ENCODE measurements at regions not wholly inside any gene's neighbourhood (a gene's known extent, or its start where the extent isn't known, plus 50 kb on each side); places are given as distances from the start of the nearest gene placed in this dataset.

- Histone ChIP-seq H2AFZ (ENCODE audit: low read depth) (no peak overlapping the region), H3K27me3 (ENCODE audit: insufficient read depth, low read depth) (no peaks in the 10 kb centered on the region), H3K4me3 (IDR thresholded peaks at IDR 0.05; ENCODE audit: insufficient read depth, low read depth, low read length) (no peak overlapping the region), H3K4me1 (ENCODE audit: low read depth, poor library complexity, severe bottlenecking) (no peaks in the 10 kb centered on the region), H4K20me1 (ENCODE audit: insufficient read depth) (no peaks in the 10 kb centered on the region), H3K9ac (no peak overlapping the region), H3K27ac (no peak overlapping the region), H3K36me3 (ENCODE audit: insufficient read depth) (no peaks in the 10 kb centered on the region), H3K79me2 (ENCODE audit: insufficient read depth, low read depth) (no peaks in the 10 kb centered on the region), H3K4me2 (no peak overlapping the region)
- no peak for TF ChIP-seq CTCF (conservative IDR thresholded peaks at IDR 0.05; ENCODE audit: low read depth, low read length)
These were observed 179.6 kb upstream of the PITX1 start for GRCh38 chr5:135213466-135214239.

- TF ChIP-seq CTCF (conservative IDR thresholded peaks at IDR 0.05; ENCODE audit: low read depth, low read length): no peak
- Histone ChIP-seq H3K27ac (no peak overlapping the region), H3K79me2 (ENCODE audit: insufficient read depth, low read depth) (no peaks in the 10 kb centered on the region), H3K4me1 (ENCODE audit: low read depth, poor library complexity, severe bottlenecking) (no peaks in the 10 kb centered on the region), H3K36me3 (ENCODE audit: insufficient read depth) (no peaks in the 10 kb centered on the region), H3K4me3 (IDR thresholded peaks at IDR 0.05; ENCODE audit: insufficient read depth, low read depth, low read length) (no peak overlapping the region), H3K9ac (no peak overlapping the region), H4K20me1 (ENCODE audit: insufficient read depth) (no peaks in the 10 kb centered on the region), H2AFZ (ENCODE audit: low read depth) (no peak overlapping the region), H3K4me2 (no peak overlapping the region), H3K27me3 (ENCODE audit: insufficient read depth, low read depth) (no peaks in the 10 kb centered on the region)
These were observed 179.0 kb upstream of the PITX1 start for GRCh38 chr5:135213027-135213386.

GRCh38 chr5:135212361-135213026, 178.5 kb upstream of the PITX1 start:
- TF ChIP-seq CTCF (conservative IDR thresholded peaks at IDR 0.05; ENCODE audit: low read depth, low read length): no peak
- H4K20me1 ChIP-seq (ENCODE audit: insufficient read depth): no peaks in the 10 kb centered on the region
- no peaks in the 10 kb centered on the region for H3K79me2 ChIP-seq (ENCODE audit: insufficient read depth, low read depth)
- no peak overlapping the region for H3K4me2 ChIP-seq
- H3K4me3 ChIP-seq (IDR thresholded peaks at IDR 0.05; ENCODE audit: insufficient read depth, low read depth, low read length): no peak overlapping the region
- H3K36me3 ChIP-seq (ENCODE audit: insufficient read depth): no peaks in the 10 kb centered on the region
- H3K9ac ChIP-seq: no peak overlapping the region
- H3K4me1 ChIP-seq (ENCODE audit: low read depth, poor library complexity, severe bottlenecking): no peaks in the 10 kb centered on the region
- H2AFZ ChIP-seq (ENCODE audit: low read depth): no peak overlapping the region
- no peak overlapping the region for H3K27ac ChIP-seq
- no peaks in the 10 kb centered on the region for H3K27me3 ChIP-seq (ENCODE audit: insufficient read depth, low read depth)

- H3K36me3 ChIP-seq (ENCODE audit: insufficient read depth): no peaks in the 10 kb centered on the region
- no peak overlapping the region for H2AFZ ChIP-seq (ENCODE audit: low read depth)
- no peaks in the 10 kb centered on the region for H3K27me3 ChIP-seq (ENCODE audit: insufficient read depth, low read depth)
- no peaks in the 10 kb centered on the region for H3K79me2 ChIP-seq (ENCODE audit: insufficient read depth, low read depth)
- H3K27ac ChIP-seq: no peak overlapping the region
- no peaks in the 10 kb centered on the region for H3K4me1 ChIP-seq (ENCODE audit: low read depth, poor library complexity, severe bottlenecking)
- H3K4me3 ChIP-seq (IDR thresholded peaks at IDR 0.05; ENCODE audit: insufficient read depth, low read depth, low read length): no peak overlapping the region
- no peaks in the 10 kb centered on the region for H4K20me1 ChIP-seq (ENCODE audit: insufficient read depth)
- TF ChIP-seq CTCF (conservative IDR thresholded peaks at IDR 0.05; ENCODE audit: low read depth, low read length): no peak
- no peak overlapping the region for H3K9ac ChIP-seq
- no peak overlapping the region for H3K4me2 ChIP-seq
These were observed 177.8 kb upstream of the PITX1 start for GRCh38 chr5:135211791-135212190.
